Mesothelial cell of epicardium (in vitro differentiated cells): ENCODE measurements at regions not wholly inside any gene's neighbourhood (a gene's known extent, or its start where the extent isn't known, plus 50 kb on each side); places are given as distances from the start of the nearest gene placed in this dataset.

Source experiments
- DNase-seq, 2 experiments: peaks; one replicate each; pipeline ENCODE4 v3.0.0; 2021; ENCODE audit warnings: low spot score in 2 of 2; ENCODE audit not compliant: unreplicated experiment in 2 of 2
- H3K27ac Mint-ChIP-seq: 2 replicates; pipeline ENCODE4 v1.8.0; 2021; ENCODE audit warnings: mixed read lengths
- H3K27me3 Mint-ChIP-seq: 2 replicates; pipeline ENCODE4 v1.8.0; 2021; ENCODE audit warnings: low read depth, mixed read lengths
- H3K36me3 Mint-ChIP-seq: 2 replicates; pipeline ENCODE4 v1.8.0; 2021; ENCODE audit warnings: mixed read lengths
- H3K4me1 Mint-ChIP-seq: 2 replicates; pipeline ENCODE4 v1.8.0; 2021; ENCODE audit warnings: mixed read lengths
- H3K4me3 Mint-ChIP-seq: 2 replicates; pipeline ENCODE4 v1.8.0; 2021; ENCODE audit warnings: mild to moderate bottlenecking, moderate library complexity, mixed read lengths
- H3K9me3 Mint-ChIP-seq: 2 replicates; pipeline ENCODE4 v1.8.0; 2021; ENCODE audit warnings: mixed read lengths
- TF ChIP-seq, protein P1 (sequence below): fragments of 200-600 bp; sonication (generic); IDR thresholded peaks from one replicate; pipeline ENCODE4 v1.5.0; 2021; ENCODE audit warnings: antibody characterized with exemption; ENCODE audit not compliant: unreplicated experiment

DNA sequence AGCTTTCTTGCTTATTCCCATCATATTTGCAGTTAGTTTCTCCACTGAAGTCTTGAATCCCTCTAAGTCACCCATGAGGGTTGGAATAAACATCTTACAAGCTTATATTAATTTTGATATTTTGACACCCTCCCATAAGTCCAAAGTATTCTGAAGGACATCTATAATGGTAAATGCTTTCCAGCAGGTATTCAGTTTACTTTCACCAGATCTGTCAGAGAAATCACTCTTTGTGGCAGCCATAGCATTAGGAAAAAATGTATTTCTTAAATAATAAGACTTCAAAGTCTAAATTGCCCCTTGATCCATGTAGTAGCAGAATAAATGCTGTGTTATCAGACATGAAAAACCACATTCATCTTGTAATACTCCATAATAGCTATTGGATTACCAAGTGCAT is 1371.7 kb upstream of the PABPC4L start:
- Mint-ChIP-seq H3K9me3 (peaks cover 10% of the 10 kb centered on the region), H3K4me3 (no peak overlapping the region), H3K4me1 (peaks cover 3% of the 10 kb centered on the region), H3K36me3 (peaks cover 3% of the 10 kb centered on the region), H3K27me3 (no peaks in the 10 kb centered on the region), H3K27ac (no peak overlapping the region)
- TF ChIP-seq, protein P1, sequence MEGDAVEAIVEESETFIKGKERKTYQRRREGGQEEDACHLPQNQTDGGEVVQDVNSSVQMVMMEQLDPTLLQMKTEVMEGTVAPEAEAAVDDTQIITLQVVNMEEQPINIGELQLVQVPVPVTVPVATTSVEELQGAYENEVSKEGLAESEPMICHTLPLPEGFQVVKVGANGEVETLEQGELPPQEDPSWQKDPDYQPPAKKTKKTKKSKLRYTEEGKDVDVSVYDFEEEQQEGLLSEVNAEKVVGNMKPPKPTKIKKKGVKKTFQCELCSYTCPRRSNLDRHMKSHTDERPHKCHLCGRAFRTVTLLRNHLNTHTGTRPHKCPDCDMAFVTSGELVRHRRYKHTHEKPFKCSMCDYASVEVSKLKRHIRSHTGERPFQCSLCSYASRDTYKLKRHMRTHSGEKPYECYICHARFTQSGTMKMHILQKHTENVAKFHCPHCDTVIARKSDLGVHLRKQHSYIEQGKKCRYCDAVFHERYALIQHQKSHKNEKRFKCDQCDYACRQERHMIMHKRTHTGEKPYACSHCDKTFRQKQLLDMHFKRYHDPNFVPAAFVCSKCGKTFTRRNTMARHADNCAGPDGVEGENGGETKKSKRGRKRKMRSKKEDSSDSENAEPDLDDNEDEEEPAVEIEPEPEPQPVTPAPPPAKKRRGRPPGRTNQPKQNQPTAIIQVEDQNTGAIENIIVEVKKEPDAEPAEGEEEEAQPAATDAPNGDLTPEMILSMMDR, result no peak
- DNase-seq, result no peak

DNA sequence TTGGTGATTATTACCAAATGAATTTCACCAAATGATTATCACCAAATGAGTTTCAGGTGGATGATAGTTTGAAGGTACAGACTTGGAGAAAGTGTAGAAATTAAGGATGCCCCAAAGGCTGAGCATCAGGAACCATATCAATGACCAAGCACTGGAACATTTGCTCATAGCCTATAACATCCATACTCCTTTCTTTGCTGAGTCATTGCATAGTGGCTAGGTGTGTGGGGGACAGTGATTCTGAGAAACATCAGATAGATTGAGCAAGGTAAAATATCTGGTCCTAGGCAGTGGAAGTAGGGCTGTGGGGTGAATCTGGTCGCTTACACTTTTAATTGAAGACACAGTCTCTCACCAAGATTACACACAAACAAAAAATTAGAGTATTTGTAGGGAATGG is 1362.5 kb upstream of the PABPC4L start:
- Mint-ChIP-seq H3K4me3 (no peak overlapping the region), H3K27me3 (no peaks in the 10 kb centered on the region), H3K9me3 (peaks cover 11% of the 10 kb centered on the region), H3K36me3 (no peaks in the 10 kb centered on the region), H3K27ac (no peak overlapping the region), H3K4me1 (no peaks in the 10 kb centered on the region)
- DNase-seq, result no peak
- TF ChIP-seq, protein P1, result no peak

DNA sequence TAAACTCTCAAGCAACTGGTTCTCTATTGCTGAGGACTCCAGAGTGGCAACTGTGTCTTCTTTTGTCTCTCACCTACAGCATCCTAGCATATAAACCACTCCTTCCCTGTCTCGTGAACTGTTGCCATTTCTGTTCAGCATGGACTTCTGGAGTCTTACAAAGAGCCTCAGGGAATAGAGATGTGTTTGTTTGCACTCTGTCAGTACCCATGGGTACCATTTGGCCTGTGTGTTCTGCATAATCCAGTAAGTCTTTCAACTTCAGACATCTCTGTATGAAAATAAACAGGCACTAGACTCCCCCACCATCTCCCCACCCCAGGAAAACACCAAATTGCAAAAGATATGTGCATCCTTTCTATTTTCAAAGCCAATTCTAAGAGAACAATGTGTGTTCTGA is 1351.6 kb upstream of the PABPC4L start:
- no peak for DNase-seq
- Mint-ChIP-seq H3K9me3 (no peaks in the 10 kb centered on the region), H3K4me3 (no peak overlapping the region), H3K27me3 (no peaks in the 10 kb centered on the region), H3K36me3 (no peaks in the 10 kb centered on the region), H3K4me1 (peaks cover 3% of the 10 kb centered on the region), H3K27ac (no peak overlapping the region)
- TF ChIP-seq, protein P1, result no peak

DNA sequence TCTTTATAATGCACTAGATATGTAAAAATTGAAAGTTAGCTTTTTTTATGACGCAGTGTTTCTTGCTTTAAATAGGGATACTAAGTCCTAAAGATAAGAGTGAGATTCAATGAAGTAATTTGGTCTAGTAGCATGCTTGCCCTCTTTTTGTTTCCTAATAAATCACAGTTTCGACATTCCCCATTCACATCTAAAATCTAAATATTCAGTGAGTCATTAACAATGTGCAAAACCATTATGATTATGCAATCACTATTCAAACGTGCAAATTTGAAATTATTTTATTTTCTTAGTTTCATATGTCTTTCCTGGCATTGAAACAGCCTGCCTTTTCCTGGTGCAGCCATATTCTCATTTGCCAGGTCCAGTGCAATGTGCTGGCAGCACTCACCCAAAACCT is 1350.5 kb upstream of the PABPC4L start:
- H3K27ac Mint-ChIP-seq, result no peak overlapping the region
- no peaks in the 10 kb centered on the region for H3K27me3 Mint-ChIP-seq
- H3K4me3 Mint-ChIP-seq, result no peak overlapping the region
- H3K36me3 Mint-ChIP-seq, result no peaks in the 10 kb centered on the region
- TF ChIP-seq, protein P1, result no peak
- DNase-seq, result no peak
- no peaks in the 10 kb centered on the region for H3K9me3 Mint-ChIP-seq
- H3K4me1 Mint-ChIP-seq, result peaks cover 3% of the 10 kb centered on the region

DNA sequence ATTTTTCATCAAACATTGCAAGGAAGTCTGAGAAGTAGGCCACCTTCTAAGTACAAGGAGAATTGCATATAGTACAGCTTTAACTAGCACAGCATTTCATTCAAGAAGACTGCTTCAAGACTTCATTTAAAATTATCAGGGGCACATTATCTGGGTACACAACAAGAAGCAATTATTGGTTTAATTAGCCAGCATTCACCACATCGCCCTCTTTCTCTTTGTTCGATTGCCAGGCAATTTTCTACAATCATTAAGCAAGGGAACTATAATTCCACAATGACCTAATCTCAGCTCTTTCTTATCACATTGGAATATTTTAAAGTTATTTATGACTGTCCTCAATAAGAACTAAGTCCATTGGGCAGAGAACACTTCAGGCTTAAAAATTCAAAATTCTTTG is 1347.1 kb upstream of the PABPC4L start:
- Mint-ChIP-seq H3K27ac (no peak overlapping the region), H3K36me3 (no peaks in the 10 kb centered on the region), H3K4me3 (no peak overlapping the region), H3K9me3 (no peaks in the 10 kb centered on the region), H3K4me1 (peaks cover 3% of the 10 kb centered on the region), H3K27me3 (no peaks in the 10 kb centered on the region)
- TF ChIP-seq, protein P1, result no peak
- DNase-seq, result no peak
